PC-9 (cell line): ENCODE measurements at regions not wholly inside any gene's neighbourhood (a gene's known extent, or its start where the extent isn't known, plus 50 kb on each side); places are given as distances from the start of the nearest gene placed in this dataset.

Experiments
- EZH2 ChIP-seq: fragments of 200-600 bp; sonication (generic); IDR thresholded peaks from 2 replicates; pipeline ENCODE4 v1.8.0; 2017; ENCODE audit warnings: antibody characterized with exemption, low read depth
- TF ChIP-seq, protein P1 (sequence below): fragments of 200-600 bp; sonication (generic); conservative IDR thresholded peaks from 2 replicates; pipeline ENCODE4 v1.6.1; 2017; ENCODE audit warnings: mixed run types, antibody characterized with exemption, mild to moderate bottlenecking, moderate library complexity

GRCh38 chr3:87084868-87085267 lies 93.9 kb upstream of the VGLL3 start:
- TF ChIP-seq, protein P1, sequence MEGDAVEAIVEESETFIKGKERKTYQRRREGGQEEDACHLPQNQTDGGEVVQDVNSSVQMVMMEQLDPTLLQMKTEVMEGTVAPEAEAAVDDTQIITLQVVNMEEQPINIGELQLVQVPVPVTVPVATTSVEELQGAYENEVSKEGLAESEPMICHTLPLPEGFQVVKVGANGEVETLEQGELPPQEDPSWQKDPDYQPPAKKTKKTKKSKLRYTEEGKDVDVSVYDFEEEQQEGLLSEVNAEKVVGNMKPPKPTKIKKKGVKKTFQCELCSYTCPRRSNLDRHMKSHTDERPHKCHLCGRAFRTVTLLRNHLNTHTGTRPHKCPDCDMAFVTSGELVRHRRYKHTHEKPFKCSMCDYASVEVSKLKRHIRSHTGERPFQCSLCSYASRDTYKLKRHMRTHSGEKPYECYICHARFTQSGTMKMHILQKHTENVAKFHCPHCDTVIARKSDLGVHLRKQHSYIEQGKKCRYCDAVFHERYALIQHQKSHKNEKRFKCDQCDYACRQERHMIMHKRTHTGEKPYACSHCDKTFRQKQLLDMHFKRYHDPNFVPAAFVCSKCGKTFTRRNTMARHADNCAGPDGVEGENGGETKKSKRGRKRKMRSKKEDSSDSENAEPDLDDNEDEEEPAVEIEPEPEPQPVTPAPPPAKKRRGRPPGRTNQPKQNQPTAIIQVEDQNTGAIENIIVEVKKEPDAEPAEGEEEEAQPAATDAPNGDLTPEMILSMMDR = no peak
- TF ChIP-seq EZH2 = no peak
